DND-41 (cell line): ENCODE measurements at regions not wholly inside any gene's neighbourhood (a gene's known extent, or its start where the extent isn't known, plus 50 kb on each side); places are given as distances from the start of the nearest gene placed in this dataset.

Experiments
- EZH2 ChIP-seq: IDR thresholded peaks from 3 replicates; pipeline ENCODE4 v1.6.1; 2012; ENCODE audit warnings: borderline replicate concordance, low read depth, mild to moderate bottlenecking, moderate library complexity, low read length, inconsistent platforms; ENCODE audit not compliant: severe bottlenecking
- TF ChIP-seq, protein P1 (sequence below): IDR thresholded peaks from 2 replicates; pipeline ENCODE4 v1.5.1; 2012; ENCODE audit warnings: borderline replicate concordance, low read length, moderate library complexity, mild to moderate bottlenecking; ENCODE audit not compliant: poor library complexity, severe bottlenecking; ENCODE audit errors: extremely low read depth

DNA sequence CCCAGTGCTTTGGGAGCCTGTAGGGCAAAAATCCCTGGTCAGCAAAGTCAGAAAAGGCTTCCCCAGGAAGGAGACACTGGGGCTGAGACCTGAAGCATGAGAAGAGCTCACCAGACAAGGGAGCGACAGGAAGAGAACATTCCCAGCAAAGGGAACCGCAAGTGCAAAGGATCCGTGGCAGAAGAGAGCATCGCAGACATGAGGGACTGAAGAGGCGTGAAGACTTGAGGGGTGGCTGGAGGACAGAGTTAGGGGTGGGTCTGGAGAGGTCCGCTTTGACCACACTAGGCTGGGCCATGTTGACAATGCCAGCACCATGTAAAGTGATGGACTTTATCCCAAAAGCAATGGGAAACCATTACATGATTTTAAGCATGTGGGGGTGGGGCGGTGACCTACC, 128.1 kb upstream of the IRX3 start:
- TF ChIP-seq EZH2 = no peak
- TF ChIP-seq, protein P1, sequence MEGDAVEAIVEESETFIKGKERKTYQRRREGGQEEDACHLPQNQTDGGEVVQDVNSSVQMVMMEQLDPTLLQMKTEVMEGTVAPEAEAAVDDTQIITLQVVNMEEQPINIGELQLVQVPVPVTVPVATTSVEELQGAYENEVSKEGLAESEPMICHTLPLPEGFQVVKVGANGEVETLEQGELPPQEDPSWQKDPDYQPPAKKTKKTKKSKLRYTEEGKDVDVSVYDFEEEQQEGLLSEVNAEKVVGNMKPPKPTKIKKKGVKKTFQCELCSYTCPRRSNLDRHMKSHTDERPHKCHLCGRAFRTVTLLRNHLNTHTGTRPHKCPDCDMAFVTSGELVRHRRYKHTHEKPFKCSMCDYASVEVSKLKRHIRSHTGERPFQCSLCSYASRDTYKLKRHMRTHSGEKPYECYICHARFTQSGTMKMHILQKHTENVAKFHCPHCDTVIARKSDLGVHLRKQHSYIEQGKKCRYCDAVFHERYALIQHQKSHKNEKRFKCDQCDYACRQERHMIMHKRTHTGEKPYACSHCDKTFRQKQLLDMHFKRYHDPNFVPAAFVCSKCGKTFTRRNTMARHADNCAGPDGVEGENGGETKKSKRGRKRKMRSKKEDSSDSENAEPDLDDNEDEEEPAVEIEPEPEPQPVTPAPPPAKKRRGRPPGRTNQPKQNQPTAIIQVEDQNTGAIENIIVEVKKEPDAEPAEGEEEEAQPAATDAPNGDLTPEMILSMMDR = no peak
